GM21786 (cell line): ENCODE measurements at regions not wholly inside any gene's neighbourhood (a gene's known extent, or its start where the extent isn't known, plus 50 kb on each side); places are given as distances from the start of the nearest gene placed in this dataset.
A peak's percentile ranks its signal among the peaks of the same experiment; 100 is the strongest.

Source experiments
- ATAC-seq: cut with Tn5 transposase; IDR thresholded peaks from one replicate; pipeline ENCODE4 v1.9.1; 2021; ENCODE audit not compliant: unreplicated experiment

GRCh38 chr3:59267021-59267420 is 217.2 kb upstream of the CFAP20DC start:
- ATAC-seq = no peak

- ATAC-seq = no peak
Observed at GRCh38 chr3:59266551-59266950, 216.7 kb upstream of the CFAP20DC start.

GRCh38 chr3:59265566-59265965 is 215.7 kb upstream of the CFAP20DC start:
- no peak for ATAC-seq

GRCh38 chr3:59264366-59264765 is 214.5 kb upstream of the CFAP20DC start:
- no peak for ATAC-seq

- no peak for ATAC-seq
Observed at GRCh38 chr3:59263152-59263551, 213.3 kb upstream of the CFAP20DC start.

GRCh38 chr3:59262076-59262498 is 212.3 kb upstream of the CFAP20DC start:
- peak; percentile 85 for ATAC-seq

- ATAC-seq = no peak
Observed at GRCh38 chr3:59261009-59261408, 211.2 kb upstream of the CFAP20DC start.

- ATAC-seq = no peak
Observed at GRCh38 chr3:59258550-59259260, 208.9 kb upstream of the CFAP20DC start.

- ATAC-seq = no peak
Observed at GRCh38 chr3:59257506-59257905, 207.7 kb upstream of the CFAP20DC start.

GRCh38 chr3:59256230-59256629 is 206.4 kb upstream of the CFAP20DC start:
- ATAC-seq = no peak

- no peak for ATAC-seq
Observed at GRCh38 chr3:59254976-59255375, 205.2 kb upstream of the CFAP20DC start.

GRCh38 chr3:59254433-59254832 is 204.6 kb upstream of the CFAP20DC start:
- no peak for ATAC-seq

- no peak for ATAC-seq
Observed at GRCh38 chr3:59253523-59253922, 203.7 kb upstream of the CFAP20DC start.

- ATAC-seq = no peak
Observed at GRCh38 chr3:59251869-59252268, 202.0 kb upstream of the CFAP20DC start.

- ATAC-seq = no peak
Observed at GRCh38 chr3:59250600-59250999, 200.8 kb upstream of the CFAP20DC start.

- no peak for ATAC-seq
Observed at GRCh38 chr3:59249698-59250361, 200.0 kb upstream of the CFAP20DC start.

GRCh38 chr3:59249004-59249403 is 199.2 kb upstream of the CFAP20DC start:
- ATAC-seq = no peak

GRCh38 chr3:59247402-59247841 is 197.6 kb upstream of the CFAP20DC start:
- ATAC-seq = no peak

- no peak for ATAC-seq
Observed at GRCh38 chr3:59246719-59247401, 197.0 kb upstream of the CFAP20DC start.

- no peak for ATAC-seq
Observed at GRCh38 chr3:59245859-59246501, 196.2 kb upstream of the CFAP20DC start.

- no peak for ATAC-seq
Observed at GRCh38 chr3:59245300-59245858, 195.6 kb upstream of the CFAP20DC start.
